Activated T-helper 17 cell treated with anti-CD3 and anti-CD28 coated beads, Interleukin-2, amount 50 U/mL, for 72 hours (primary cell): ENCODE measurements at regions not wholly inside any gene's neighbourhood (a gene's known extent, or its start where the extent isn't known, plus 50 kb on each side); places are given as distances from the start of the nearest gene placed in this dataset.
"Not testable (repeated sequence)": the region's sequence is repeated elsewhere in the genome, so short reads cannot be mapped to it uniquely, and the experiment has no call there.

Source experiments
- ATAC-seq: fragments of 150-1000 bp; cut with Tn5 transposase; replicated peaks from 2 replicates; pipeline ENCODE4 v1.10.0; 2021; ENCODE audit warnings: mild to moderate bottlenecking, moderate library complexity
- H3K27ac Mint-ChIP-seq: one replicate; pipeline ENCODE4 v1.8.0; 2022; ENCODE audit warnings: mixed read lengths
- H3K27me3 Mint-ChIP-seq: one replicate; pipeline ENCODE4 v1.8.0; 2022; ENCODE audit warnings: mixed read lengths
- H3K36me3 Mint-ChIP-seq: one replicate; pipeline ENCODE4 v1.8.0; 2022; ENCODE audit warnings: low read depth, mild to moderate bottlenecking, mixed read lengths
- H3K4me1 Mint-ChIP-seq: one replicate; pipeline ENCODE4 v1.8.0; 2022; ENCODE audit warnings: mixed read lengths
- H3K4me3 Mint-ChIP-seq: one replicate; pipeline ENCODE4 v1.8.0; 2022; ENCODE audit warnings: mild to moderate bottlenecking, mixed read lengths
- H3K9me3 Mint-ChIP-seq: one replicate; pipeline ENCODE4 v1.8.0; 2022; ENCODE audit warnings: mixed read lengths

DNA sequence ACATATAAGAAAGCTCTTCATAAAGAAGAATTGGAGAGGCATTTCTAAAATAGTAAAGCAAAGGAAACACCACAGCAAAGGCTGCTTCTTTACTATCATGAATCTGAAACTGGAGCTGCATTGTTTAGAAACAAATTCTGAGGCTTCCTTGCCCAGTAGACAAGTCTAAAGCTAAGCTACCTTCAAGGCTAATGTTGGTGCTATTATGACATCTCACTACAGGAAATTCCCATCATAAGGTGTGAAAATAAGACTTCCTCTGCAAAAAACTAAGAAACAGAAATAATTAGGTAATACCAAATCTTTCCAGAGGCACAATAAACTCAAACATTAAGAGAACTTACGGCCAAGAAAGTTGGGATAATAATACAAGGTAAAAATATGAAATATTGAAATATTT, 89.9 kb upstream of the P3H2 start:
- Mint-ChIP-seq H3K4me1 (peaks cover 6% of the 10 kb centered on the region), H3K4me3 (no peak overlapping the region), H3K36me3 (no peaks in the 10 kb centered on the region), H3K27me3 (peaks cover 5% of the 10 kb centered on the region), H3K9me3 (no peaks in the 10 kb centered on the region), H3K27ac (no peak overlapping the region)
- no peak for ATAC-seq

DNA sequence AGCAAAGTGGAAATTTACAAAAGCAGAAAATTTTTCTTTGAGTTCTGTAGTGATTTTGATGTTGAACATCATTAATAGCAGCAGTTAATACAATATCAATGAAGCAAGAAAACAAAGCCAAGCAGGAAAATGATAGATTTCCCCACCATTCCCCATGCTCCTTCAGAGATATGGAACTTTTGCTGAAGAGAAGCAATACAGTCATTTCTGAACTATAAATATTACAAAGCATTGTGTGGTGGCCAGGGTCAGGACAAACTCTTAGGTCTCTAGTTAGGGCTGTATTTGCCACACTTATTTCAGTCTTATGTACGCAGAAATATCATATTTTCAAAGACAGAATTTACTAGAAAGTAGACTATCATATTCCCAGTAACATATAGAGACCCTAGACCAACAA, 88.8 kb upstream of the P3H2 start:
- H3K4me1 Mint-ChIP-seq: peaks cover 6% of the 10 kb centered on the region
- no peak overlapping the region for H3K27ac Mint-ChIP-seq
- H3K4me3 Mint-ChIP-seq: no peak overlapping the region
- peaks cover 5% of the 10 kb centered on the region for H3K27me3 Mint-ChIP-seq
- ATAC-seq: no peak
- H3K36me3 Mint-ChIP-seq: no peaks in the 10 kb centered on the region
- no peaks in the 10 kb centered on the region for H3K9me3 Mint-ChIP-seq

DNA sequence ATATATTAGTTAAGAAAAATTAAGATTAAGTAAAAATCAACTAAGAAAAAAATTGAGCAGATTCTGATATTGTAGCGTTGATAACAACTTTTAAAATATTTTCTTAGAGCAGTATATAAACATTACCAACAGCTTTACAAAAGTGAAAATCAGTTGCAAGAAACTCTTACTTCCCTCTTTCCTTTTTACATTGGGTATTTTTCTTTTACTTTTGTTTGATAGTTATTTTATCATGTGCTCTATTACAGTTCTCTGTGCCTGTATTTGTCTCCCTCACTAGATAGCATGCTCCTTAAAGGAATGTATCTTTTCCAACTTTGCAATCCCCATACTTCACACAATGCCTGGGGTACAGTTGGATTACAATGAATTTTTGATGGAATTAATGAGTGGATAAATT, 87.5 kb upstream of the P3H2 start:
- ATAC-seq: no peak
- Mint-ChIP-seq H3K27ac (no peak overlapping the region), H3K4me1 (peaks cover 6% of the 10 kb centered on the region), H3K9me3 (no peaks in the 10 kb centered on the region), H3K4me3 (no peak overlapping the region), H3K36me3 (no peaks in the 10 kb centered on the region), H3K27me3 (peaks cover 5% of the 10 kb centered on the region)

DNA sequence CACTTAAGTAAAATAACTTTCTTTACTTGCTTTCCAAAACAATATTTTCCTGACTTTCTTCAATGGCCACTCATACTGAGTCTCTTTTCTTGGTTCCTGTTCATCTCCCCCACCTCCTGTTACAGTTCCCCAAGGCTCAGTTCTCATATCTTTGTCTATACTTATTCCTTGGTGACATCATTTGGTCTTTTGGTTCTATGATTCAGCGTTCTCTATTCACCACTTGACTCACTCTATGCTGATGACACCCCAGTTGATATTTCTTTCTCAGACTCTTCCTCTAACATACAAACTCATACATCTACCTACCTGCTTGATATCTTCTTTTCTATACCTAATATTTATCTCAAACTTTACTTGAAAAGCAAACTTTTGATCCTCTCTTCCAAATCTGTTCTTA, 85.0 kb upstream of the P3H2 start:
- H3K27ac Mint-ChIP-seq: no peak overlapping the region
- no peaks in the 10 kb centered on the region for H3K36me3 Mint-ChIP-seq
- ATAC-seq: peak; percentile 97
- H3K4me1 Mint-ChIP-seq: peaks cover 6% of the 10 kb centered on the region
- H3K27me3 Mint-ChIP-seq: peaks cover 9% of the 10 kb centered on the region
- H3K4me3 Mint-ChIP-seq: no peak overlapping the region
- H3K9me3 Mint-ChIP-seq: no peaks in the 10 kb centered on the region

DNA sequence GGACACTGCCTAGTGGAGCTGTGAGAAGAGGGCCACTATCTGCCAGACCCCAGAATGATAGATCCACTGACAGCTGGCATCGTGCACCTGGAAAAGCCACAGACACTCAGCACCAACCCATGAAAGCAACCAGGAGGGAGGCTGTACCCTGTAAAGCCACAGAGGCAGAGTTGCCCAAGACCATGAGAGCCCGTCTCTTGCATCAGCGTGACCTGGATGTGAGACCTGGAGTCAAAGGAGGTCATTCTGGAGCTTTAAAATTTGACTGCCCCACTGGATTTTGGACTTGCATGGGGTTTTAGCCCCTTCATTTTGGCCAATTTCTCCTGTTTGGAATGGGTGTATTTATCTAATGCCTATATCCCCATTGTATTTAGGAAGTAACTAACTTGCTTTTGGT, 83.5 kb upstream of the P3H2 start:
- no peaks in the 10 kb centered on the region for H3K36me3 Mint-ChIP-seq
- ATAC-seq: no peak

DNA sequence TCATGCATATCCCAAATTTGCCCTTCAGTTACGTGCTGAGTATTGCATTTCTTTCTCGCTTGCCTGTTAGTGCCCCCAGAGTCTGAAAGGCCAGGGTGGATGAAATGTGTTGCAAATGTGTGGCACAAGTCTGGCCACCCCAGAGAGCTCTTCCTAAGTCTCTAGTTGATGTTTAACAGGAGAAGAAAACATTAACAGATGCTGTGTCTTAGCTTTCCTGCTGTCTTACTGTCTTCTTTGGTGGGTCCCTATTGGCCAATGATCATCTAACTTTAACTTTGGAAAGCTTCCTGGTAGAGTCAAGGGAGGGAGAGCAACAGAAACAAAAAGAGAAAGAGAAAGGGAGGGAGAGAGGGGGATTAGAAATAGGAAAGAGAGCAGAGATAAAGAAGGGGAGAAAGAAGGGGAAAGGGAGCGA, 76.7 kb upstream of the P3H2 start:
- H3K9me3 Mint-ChIP-seq: no peaks in the 10 kb centered on the region
- H3K27me3 Mint-ChIP-seq: peaks cover 1% of the 10 kb centered on the region
- no peak overlapping the region for H3K4me3 Mint-ChIP-seq
- no peaks in the 10 kb centered on the region for H3K4me1 Mint-ChIP-seq
- no peak for ATAC-seq
- H3K36me3 Mint-ChIP-seq: no peaks in the 10 kb centered on the region
- no peak overlapping the region for H3K27ac Mint-ChIP-seq

More for the DNA sequence above, 83.5 kb upstream of the P3H2 start:
- no peak overlapping the region for H3K27ac Mint-ChIP-seq
- H3K4me1 Mint-ChIP-seq: peaks cover 6% of the 10 kb centered on the region
- H3K4me3 Mint-ChIP-seq: no peak overlapping the region
- no peaks in the 10 kb centered on the region for H3K9me3 Mint-ChIP-seq
- H3K27me3 Mint-ChIP-seq: peaks cover 9% of the 10 kb centered on the region

DNA sequence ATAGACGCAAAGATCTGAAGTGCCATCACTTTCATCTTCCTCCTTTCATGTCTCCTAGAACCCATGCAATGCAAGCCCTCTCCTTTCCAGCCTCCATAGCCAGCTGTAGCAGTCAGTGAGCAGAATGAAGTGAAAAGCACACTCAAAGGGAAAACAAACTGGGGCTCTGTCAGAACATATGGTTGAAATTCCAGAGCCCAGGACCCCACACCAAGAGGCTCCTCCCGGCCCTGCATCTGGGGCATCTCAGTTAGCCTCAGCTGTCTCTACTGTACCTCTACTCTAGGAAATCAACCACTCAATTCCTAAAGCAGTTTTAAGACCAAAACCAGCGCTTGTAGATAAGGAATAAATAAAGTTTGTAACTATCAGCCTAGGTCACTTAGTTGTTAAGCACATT, 73.8 kb upstream of the P3H2 start:
- H3K4me1 Mint-ChIP-seq: no peaks in the 10 kb centered on the region
- ATAC-seq: no peak
- no peaks in the 10 kb centered on the region for H3K36me3 Mint-ChIP-seq
- H3K27ac Mint-ChIP-seq: no peak overlapping the region
- H3K9me3 Mint-ChIP-seq: no peaks in the 10 kb centered on the region
- H3K27me3 Mint-ChIP-seq: peaks cover 5% of the 10 kb centered on the region
- H3K4me3 Mint-ChIP-seq: no peak overlapping the region

DNA sequence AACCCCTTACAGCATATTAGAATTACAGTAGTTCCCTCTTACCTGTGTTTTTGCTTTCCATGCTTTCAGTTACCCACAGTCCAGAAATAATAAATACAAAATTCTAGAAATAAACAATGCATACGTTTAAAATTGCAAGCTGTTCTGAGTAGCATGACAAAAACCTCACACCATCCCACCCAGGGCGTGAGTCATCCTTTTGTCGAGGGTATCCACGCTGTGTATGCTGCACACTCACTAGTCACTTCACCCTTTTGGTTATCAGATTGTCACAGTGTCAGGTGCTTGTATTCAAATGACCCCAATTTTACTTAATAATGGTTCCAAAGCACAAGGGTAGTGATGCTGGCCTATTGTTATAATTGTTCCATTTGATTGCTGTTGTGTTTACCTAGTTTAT, 72.5 kb upstream of the P3H2 start:
- no peak overlapping the region for H3K27ac Mint-ChIP-seq
- H3K27me3 Mint-ChIP-seq: peaks cover 5% of the 10 kb centered on the region
- no peak overlapping the region for H3K4me3 Mint-ChIP-seq
- no peaks in the 10 kb centered on the region for H3K36me3 Mint-ChIP-seq
- no peak for ATAC-seq
- H3K9me3 Mint-ChIP-seq: no peaks in the 10 kb centered on the region
- H3K4me1 Mint-ChIP-seq: no peaks in the 10 kb centered on the region

DNA sequence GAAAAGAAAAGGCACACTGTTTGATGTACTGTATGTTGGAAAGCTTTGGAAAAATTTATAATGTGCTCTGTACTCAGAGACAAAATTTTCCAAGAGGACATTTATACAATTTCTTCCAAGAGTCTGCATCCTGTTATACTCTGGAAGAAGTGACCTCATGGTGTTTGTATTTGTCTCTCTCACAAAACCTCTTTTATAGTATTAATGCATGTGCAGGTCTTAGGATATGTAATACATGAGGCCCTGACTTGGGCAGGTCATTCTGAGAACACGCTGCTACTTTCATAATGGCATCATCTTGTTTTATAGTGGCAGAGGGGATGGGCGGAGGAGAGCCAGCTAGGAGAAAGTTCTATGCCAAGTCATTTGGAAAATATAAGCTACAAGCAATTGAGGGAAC, 72.0 kb upstream of the P3H2 start:
- H3K9me3 Mint-ChIP-seq: no peaks in the 10 kb centered on the region
- no peak overlapping the region for H3K27ac Mint-ChIP-seq
- no peak for ATAC-seq
- no peaks in the 10 kb centered on the region for H3K36me3 Mint-ChIP-seq
- H3K4me1 Mint-ChIP-seq: no peaks in the 10 kb centered on the region
- H3K27me3 Mint-ChIP-seq: peaks cover 5% of the 10 kb centered on the region
- no peak overlapping the region for H3K4me3 Mint-ChIP-seq

DNA sequence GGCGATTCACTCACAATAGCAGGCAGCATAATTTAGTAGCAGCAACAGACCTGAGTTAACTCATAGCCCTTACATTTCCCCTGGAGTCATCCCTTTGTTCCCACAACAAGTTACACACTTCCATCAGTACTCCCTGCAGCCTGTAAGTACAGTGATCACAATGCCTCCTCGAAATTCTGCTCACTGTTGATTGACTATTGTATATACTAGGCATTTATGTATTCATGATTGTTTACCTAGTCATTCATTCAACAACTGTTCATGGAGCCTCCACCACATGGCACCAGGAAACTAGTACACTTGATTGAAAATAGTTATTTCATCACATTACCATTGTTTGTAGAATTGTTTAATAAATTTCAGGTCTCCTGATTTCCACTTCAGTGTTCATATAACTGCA, 71.4 kb upstream of the P3H2 start:
- H3K4me1 Mint-ChIP-seq: no peaks in the 10 kb centered on the region
- no peak overlapping the region for H3K4me3 Mint-ChIP-seq
- H3K36me3 Mint-ChIP-seq: no peaks in the 10 kb centered on the region
- ATAC-seq: no peak
- no peaks in the 10 kb centered on the region for H3K9me3 Mint-ChIP-seq
- no peak overlapping the region for H3K27ac Mint-ChIP-seq
- H3K27me3 Mint-ChIP-seq: peaks cover 5% of the 10 kb centered on the region

DNA sequence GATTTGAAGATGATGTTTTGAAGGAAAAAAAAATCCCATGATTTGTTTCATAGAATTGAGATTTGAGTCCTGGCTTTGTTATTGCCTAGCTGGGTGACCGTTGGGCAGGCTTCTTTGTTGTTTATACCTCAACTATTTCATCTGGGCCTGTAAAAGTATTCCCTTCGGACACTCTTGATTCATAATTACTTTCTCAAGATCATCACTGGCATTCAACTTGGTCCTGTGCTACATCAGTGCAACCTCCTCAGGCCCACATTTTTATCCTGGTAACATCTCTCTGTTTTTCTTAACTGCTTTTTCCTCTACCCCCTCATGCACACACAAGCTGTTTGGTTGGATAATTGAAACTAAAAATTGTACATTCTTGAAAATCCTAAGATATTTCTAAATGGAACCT, 67.5 kb upstream of the P3H2 start:
- peaks cover 5% of the 10 kb centered on the region for H3K27me3 Mint-ChIP-seq
- H3K9me3 Mint-ChIP-seq: no peaks in the 10 kb centered on the region
- no peaks in the 10 kb centered on the region for H3K36me3 Mint-ChIP-seq
- H3K4me3 Mint-ChIP-seq: no peak overlapping the region
- H3K4me1 Mint-ChIP-seq: no peaks in the 10 kb centered on the region
- no peak for ATAC-seq
- no peak overlapping the region for H3K27ac Mint-ChIP-seq

DNA sequence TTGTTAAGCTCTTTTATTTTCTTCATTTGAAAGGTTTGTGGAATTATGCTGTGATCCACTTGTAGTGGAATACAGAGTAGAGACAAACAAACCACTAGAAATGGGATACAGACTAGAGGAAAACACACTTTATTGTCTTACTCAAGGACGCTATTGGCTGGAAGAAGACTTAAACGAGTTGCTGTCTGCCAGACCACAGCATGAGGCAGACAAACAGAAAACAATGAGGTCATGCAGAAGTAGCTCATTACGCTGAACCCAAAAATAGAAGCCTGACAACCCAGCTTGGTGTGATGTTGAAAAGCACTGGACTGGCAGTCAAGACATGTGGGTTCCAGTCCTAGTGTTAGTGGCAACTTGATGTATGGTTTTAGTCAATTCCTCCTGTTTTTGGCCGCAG, 62.4 kb upstream of the P3H2 start:
- H3K4me3 Mint-ChIP-seq: no peak overlapping the region
- H3K27me3 Mint-ChIP-seq: no peaks in the 10 kb centered on the region
- H3K27ac Mint-ChIP-seq: no peak overlapping the region
- H3K36me3 Mint-ChIP-seq: no peaks in the 10 kb centered on the region
- ATAC-seq: no peak
- no peaks in the 10 kb centered on the region for H3K4me1 Mint-ChIP-seq
- H3K9me3 Mint-ChIP-seq: no peaks in the 10 kb centered on the region

DNA sequence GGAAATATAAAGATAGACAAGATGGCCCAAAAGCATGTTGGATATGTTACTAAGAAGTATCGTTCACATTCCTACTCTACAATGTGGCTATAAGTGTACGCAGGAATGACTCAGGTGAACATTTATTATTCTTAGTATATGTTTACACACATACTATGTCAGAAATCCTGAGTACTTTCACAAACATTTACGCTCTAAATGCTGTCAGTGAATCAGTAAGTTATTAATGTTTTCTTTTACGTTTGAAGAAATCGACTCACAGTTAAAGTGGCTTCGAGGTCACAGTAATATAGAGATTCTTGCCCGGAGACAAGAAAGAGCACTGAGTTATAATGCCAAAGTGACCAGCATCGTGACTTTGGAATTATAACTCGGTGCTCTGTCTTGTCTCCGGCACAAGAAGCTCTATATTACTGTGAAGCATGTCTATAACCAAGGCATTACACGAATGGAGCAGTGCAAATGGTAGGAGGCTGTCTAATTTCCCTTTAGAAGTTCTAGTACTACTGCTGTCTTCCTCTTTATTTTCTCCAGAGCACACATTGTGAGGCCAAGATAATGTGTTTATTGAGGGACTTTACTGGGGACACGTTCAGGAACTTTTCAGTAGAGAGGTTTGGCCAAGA, 61.8 kb upstream of the P3H2 start:
- no peaks in the 10 kb centered on the region for H3K27me3 Mint-ChIP-seq
- no peaks in the 10 kb centered on the region for H3K36me3 Mint-ChIP-seq
- H3K4me1 Mint-ChIP-seq: no peaks in the 10 kb centered on the region
- no peak overlapping the region for H3K27ac Mint-ChIP-seq
- H3K9me3 Mint-ChIP-seq: no peaks in the 10 kb centered on the region
- H3K4me3 Mint-ChIP-seq: no peak overlapping the region
- no peak for ATAC-seq

DNA sequence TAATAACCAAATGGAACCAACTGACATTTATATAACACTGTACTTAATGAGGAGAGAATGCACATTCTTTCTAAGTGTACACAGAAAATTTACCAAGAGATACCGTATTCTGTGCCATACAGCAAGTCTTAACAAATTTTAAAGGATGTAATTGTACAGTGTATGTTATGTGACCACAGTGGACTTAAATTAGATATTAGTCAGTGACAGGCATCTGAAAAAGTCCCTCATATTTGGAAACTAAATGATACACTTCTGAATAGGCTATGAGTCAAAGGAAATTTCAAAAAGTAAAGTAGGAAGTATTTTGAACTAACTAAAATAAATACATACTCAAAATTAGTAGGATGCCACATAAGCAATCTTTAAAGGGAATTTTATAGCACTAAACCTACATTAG, 59.6 kb upstream of the P3H2 start:
- no peaks in the 10 kb centered on the region for H3K4me1 Mint-ChIP-seq
- H3K36me3 Mint-ChIP-seq: no peaks in the 10 kb centered on the region
- ATAC-seq: no peak
- no peak overlapping the region for H3K27ac Mint-ChIP-seq
- H3K27me3 Mint-ChIP-seq: peaks cover 7% of the 10 kb centered on the region
- H3K9me3 Mint-ChIP-seq: no peaks in the 10 kb centered on the region
- no peak overlapping the region for H3K4me3 Mint-ChIP-seq

DNA sequence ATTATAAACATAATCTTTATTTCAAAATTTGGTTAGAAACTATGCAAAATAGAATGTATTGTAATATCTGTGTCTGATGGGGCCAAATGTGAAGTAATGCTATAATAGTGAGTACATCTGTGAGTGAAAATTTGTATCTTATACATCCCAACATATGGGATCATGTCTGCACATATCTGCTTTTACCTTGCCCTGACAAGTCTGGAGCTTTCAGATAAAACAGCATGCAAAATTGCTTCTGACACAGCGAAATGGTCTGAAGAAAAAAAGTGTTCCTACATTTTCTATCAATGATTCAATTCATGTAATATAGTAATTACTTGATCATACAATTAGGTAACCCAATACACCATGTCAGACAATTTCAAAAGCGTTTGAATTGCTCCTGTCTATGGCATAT, 58.1 kb upstream of the P3H2 start:
- Mint-ChIP-seq H3K4me1 (no peaks in the 10 kb centered on the region), H3K4me3 (no peak overlapping the region), H3K27ac (no peak overlapping the region), H3K27me3 (peaks cover 7% of the 10 kb centered on the region), H3K9me3 (no peaks in the 10 kb centered on the region), H3K36me3 (no peaks in the 10 kb centered on the region)
- ATAC-seq: no peak

DNA sequence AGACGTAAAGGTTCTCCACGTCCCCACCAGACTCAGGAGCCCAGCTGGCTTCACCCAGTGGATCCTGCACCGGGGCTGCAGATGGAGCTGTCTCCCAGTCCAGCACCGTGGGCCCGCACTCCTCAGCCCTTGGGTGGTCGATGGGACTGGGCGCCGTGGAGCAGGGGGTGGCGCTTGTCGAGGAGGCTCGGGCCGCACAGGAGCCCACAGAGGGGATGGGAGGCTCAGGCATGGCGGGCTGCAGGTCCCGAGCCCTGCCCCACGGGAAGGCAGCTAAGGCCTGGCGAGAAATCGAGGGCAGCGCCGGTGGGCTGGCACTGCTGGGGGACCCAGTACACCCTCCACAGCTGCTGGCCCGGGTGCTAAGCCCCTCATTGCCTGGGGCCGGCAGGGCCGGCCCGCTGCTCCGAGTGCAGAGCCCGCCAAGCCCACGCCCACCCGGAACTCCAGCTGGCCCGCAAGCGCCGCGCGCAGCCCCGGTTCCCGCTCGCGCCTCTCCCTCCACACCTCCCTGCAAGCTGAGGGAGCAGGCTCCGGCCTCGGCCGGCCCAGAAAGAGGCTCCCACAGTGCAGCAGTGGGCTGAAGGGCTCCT, 56.3 kb upstream of the P3H2 start:
- not testable (repeated sequence) for H3K36me3 Mint-ChIP-seq, H3K27me3 Mint-ChIP-seq, H3K4me3 Mint-ChIP-seq, H3K4me1 Mint-ChIP-seq, ATAC-seq, H3K27ac Mint-ChIP-seq, H3K9me3 Mint-ChIP-seq
